Fibroblast of peridontal ligament (primary cell): ENCODE measurements at regions not wholly inside any gene's neighbourhood (a gene's known extent, or its start where the extent isn't known, plus 50 kb on each side); places are given as distances from the start of the nearest gene placed in this dataset.
A peak's percentile ranks its signal among the peaks of the same experiment; 100 is the strongest.

ENCODE experiments used
- DNase-seq: peaks from one replicate; pipeline ENCODE4 v3.0.0-alpha.2; 2010; ENCODE audit errors: extremely low read depth

- no peak for DNase-seq
Measured at GRCh38 chr12:4223273-4223845, 50.2 kb upstream of the CCND2 start.

DNA sequence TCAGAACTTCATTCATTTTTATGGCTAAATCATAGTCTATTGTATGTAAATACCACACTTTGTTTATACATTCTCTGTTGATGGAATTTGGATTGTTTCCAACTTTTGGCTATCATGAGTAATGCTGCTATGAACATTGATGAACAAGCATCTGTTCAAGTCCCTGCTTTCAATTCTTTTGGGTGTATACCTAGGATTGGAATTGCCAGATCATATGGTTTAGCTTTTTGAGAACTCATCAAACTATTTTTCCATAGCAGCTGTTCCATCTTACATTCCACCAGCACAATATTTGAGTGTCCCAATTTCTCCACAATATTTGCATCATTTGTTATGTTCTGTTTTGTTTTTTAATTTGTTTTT lies 52.3 kb upstream of the CCND2 start:
- DNase-seq = peak; percentile 4

- no peak for DNase-seq
Measured at GRCh38 chr12:4220536-4221257, 52.9 kb upstream of the CCND2 start.

DNA sequence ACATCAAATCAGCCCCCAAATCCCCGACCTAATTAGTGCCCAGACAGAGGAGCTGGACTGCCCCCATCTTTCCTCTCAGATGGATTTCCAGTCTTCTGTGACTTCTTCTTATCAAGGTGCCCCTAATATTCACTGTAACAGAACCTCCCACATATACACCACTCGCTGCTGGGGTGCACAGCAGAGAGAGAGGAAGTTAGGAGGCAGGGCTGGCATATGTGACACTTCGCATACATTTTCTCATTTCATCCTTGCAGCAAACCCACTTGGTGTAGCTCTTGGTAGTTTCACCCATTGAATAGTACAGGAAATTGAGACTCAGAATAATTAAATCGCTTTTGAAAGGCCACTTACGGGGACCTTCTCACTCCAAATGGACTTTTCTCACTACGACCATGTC lies 56.5 kb upstream of the CCND2 start:
- no peak for DNase-seq

DNA sequence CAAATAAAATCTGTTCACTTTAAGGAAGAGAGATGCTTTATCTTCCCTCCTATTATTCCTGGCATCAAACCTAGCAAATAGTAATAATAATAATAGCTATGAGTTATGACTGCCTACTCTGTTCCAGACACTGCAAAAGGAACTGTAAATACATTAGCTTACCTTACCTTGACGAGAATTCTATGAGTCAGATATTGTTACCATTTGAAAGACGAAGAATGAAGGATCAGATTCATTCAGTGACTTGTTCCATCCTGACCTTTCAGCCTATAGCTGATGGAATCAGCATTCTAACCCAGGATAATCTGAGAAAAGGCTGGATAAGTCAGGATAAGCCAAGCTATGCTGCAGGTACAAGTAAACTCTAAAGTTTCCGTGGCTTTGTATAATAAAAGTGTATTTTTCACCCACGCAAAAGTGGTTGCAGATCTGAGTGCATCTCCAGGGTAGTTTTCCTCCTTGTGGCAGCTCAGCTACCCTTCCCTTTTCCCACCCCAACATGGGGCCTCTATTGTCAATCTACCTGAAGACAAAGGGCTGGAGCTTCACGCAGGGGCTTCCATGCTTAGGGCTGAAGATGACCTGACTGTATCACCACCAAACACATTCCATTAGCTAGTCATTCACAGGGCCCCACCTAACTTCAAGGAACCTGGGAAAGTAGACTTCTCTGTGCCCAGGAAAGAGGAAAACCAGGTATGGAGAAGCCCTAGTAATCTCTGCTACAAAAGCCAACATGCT lies 57.2 kb upstream of the CCND2 start:
- DNase-seq = no peak

DNA sequence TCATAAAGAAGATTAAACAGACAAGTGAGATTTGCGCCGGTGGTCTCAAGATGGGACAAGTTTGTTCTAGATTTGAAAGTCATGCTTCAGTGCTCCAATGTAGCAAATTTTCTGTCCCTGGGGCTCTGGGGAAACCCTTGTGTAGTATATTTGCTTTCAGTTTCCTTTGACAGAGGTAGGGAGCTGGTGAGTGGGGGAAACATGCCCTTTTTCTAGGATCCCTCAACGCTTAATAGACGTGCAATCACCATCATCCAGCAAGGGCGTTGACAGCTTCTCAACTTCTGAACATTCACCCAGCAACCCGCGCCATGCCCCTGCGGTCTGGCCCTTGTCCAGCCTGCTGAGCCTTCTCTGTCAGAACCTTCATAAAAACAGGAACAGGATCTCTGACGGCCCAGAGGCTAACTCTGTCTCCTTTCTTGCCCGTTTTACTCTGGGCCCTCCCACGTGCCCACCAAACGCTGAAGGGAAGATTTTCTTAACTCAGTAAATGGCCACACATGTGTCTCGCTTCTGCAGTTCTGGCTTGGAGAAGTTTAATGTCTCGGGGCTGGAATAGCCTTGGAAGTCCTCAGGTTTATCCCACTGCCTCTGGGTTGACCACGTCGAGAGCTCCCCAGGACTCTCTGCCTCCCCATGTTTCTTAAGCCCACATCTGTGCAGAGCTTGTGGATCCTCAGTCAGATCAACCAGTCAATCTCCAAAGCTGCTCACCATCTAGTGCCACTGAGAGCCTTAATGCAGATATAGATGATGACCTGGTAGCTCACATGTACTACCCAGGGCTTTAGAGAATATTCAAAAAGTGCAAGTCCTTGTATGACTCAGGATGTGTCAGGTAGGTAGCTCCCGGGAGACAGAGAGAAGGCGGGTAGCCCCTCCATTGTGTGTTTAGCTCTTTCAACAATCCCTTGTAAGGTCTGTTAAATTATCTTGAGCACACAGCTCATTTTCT lies 58.1 kb upstream of the CCND2 start:
- DNase-seq = no peak

- DNase-seq = no peak
Measured at GRCh38 chr12:4214877-4215228, 58.7 kb upstream of the CCND2 start.

DNA sequence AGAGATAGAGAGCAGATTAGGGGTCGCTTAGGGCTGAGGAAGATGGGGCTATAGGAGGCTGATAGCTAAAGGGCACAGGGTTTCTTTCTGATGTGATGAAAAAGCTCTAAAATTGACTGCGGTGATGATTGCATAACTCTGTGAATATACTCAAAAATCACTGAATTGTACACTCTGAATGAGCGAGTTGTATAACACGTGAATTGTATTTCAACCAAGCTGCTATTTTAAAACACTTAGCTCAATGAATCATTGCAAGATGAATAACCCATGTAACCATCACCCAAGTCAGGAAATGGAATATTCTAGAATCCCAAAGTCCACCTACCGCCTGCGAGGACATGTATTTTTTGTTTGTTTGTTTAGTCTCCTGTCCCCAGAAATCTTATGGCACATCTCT lies 60.1 kb upstream of the CCND2 start:
- DNase-seq = no peak

DNA sequence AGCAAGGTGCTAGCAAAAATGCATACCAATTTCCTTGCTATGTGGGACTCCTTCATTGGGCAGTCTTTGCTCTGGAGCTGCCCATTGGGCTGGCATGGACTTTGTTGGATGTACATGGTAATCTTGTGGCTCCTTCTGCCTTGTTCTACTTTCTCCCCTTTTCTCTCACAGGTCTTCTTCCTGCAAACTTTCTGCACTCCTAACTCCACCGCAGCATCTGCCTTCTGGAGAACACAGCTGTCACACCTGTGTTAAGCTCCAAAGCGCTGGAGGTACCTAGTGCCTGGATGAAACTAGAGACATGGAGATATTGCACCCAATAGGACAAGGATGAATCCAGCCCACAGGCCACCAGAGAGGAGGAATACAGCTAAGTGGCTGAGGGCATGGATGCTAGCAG lies 60.7 kb upstream of the CCND2 start:
- DNase-seq = no peak

DNA sequence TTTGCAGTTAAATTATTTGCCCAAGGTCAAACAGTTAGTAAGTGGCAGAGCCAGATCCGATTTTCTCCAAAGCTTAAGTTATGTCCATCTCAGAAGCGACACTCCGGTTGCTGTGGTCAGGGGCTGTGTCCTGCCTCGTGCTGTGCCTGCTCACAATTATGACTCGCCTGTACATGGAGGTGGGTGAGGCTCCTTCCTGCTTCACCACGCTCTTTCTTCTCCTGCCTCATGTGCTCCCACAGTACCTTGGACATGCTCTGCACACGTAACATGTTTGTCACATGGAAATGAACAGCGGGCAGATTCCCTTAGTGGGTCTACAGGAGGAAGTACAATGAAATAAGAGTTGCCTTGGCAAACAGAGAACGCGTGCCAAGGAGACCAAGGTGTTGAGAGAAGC lies 62.2 kb upstream of the CCND2 start:
- DNase-seq = no peak

- no peak for DNase-seq
Measured at GRCh38 chr12:4210183-4210582, 63.4 kb upstream of the CCND2 start.

DNA sequence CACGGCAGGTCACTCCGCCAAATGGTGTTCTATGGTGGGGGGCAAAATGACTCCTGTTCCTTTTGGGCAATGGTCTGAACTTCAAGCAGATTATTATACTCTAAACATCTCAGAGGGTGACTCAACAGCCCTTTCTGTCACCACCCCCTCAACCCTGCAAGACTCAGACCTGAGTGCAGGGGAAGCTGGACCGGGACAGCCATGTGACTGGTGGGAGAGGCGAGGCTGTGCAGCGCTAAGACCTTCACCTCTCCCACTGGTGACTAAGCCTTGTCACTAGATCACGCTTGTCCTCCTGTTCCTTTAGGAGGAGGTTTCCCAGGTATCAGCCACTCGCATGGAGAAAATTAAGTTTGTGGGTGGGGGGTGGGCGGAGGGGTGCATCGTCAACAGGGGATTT lies 67.1 kb upstream of the CCND2 start:
- DNase-seq = no peak

- no peak for DNase-seq
Measured at GRCh38 chr12:4203772-4204376, 69.7 kb upstream of the CCND2 start.

GRCh38 chr12:4202918-4203317 lies 70.6 kb upstream of the CCND2 start:
- no peak for DNase-seq

GRCh38 chr12:4202487-4202886 lies 71.1 kb upstream of the CCND2 start:
- no peak for DNase-seq

DNA sequence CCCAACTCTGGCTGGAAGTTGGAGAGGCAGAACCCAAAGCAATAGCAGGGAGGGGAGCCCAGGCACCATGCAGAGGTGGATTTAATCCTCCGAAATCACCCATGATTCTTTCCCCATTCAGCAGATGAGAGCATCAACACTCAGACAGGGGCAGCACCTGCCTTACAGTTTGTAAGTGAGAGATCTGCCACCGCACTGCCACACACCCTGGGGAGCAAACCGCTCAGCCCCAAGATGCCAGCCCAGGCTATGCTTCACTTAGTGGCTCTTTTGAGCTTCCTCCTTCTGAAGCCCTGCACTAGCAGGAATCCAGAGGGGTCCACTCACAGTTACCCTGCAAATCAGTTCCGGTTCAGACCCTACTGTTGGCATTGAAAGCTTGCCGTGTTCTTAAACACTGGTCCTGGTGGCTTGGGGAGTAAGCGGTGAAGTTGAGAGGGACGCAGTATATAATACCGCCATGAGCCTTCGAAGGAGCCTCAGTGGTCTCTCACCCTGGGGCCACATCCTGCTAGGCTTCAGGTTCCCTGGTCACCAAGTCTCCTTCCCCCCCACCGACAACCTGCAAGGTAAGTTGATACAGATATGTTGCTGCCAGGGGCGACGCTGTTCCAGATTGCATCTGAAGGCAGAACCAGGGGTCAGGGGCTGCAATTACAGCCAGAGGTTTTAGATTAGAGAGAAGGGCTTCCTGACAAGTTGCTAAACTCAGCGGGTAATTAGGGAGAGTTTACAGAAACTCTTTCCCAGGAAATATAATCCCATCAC lies 72.0 kb upstream of the CCND2 start:
- no peak for DNase-seq

DNA sequence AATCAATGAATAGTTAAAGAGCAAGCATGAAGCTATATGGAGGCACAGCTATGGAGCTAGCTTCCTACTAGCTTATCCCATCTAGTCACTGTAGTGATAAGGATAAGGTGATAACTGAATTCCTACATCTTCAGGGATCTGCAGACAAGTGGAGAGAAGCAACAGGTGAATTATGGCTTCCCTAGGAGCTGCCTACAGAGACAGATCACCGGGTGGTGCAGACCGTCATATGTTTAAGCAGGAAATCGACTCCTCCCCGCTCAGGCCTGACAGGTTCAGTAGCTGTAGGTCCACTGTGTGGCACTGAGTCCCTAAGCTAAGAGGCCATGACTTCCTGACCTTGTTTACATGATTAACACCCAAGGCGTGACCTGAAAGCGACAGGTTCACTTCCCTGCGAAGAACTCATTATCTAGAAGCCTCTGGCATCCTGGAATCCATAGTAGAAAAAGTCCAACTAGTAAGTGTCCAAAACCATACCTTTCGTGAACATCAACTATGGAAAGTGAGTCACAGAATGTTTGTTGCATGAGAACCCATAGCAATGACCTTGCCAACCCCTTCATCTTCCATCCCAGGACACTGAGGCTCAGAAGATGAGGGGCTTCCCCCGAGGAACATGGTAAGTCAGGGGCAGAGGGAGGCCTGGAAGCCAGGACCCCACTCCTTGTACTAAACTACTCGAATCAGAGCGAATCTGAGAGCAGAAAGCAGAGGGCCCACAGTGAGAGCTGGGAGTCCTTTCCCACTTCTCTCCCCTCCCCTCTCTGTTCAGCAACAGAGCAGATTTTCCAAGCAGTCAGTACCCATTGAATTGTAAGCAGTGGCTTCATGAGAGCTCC lies 75.4 kb upstream of the CCND2 start:
- no peak for DNase-seq

GRCh38 chr12:4196805-4197420 lies 76.6 kb upstream of the CCND2 start:
- DNase-seq = no peak

- no peak for DNase-seq
Measured at GRCh38 chr12:4194668-4195067, 78.9 kb upstream of the CCND2 start.

GRCh38 chr12:4193821-4194220 lies 79.7 kb upstream of the CCND2 start:
- no peak for DNase-seq
